Endothelial cell of umbilical vein (primary cell): ENCODE measurements at regions not wholly inside any gene's neighbourhood (a gene's known extent, or its start where the extent isn't known, plus 50 kb on each side); places are given as distances from the start of the nearest gene placed in this dataset.

Experiments used
- BruUV-seq: library from RNA; stranded (reverse); fragments of 400-500 nt; replicated peaks from 2 replicates; lab custom pipeline; 2021; lab: Mats Ljungman, UMichigan
- CTCF ChIA-PET: fragments of 300-600, 350-600 bp; sonication (Branson Sonifier 250); formaldehyde crosslinking; loops from one replicate; lab custom pipeline; 2021; ENCODE audit warnings: antibody characterized with exemption, inconsistent platforms; lab: Charles Lee
- POLR2A ChIA-PET: fragments of 300-600, 350-600 bp; sonication (Branson Sonifier 250); formaldehyde crosslinking; loops from one replicate; lab custom pipeline; 2021; ENCODE audit warnings: antibody characterized with exemption, inconsistent platforms; lab: Charles Lee
- DNase-seq: peaks from one replicate; pipeline ENCODE4 v3.0.0-alpha.2; 2011; ENCODE audit warnings: low read depth, low spot score
- FAIRE-seq: peaks from 2 replicates; lab custom pipeline; 2011; peaks lifted over from hg19 to GRCh38; lab: Jason Lieb, UNC
- H2AFZ ChIP-seq: 2 replicates; pipeline ENCODE4 v1.6.0; 2012; ENCODE audit warnings: low read depth, low read length, control low read depth, inconsistent platforms
- H3K27ac ChIP-seq: 2 replicates; pipeline ENCODE4 v1.5.1; 2011; ENCODE audit warnings: low read depth, mild to moderate bottlenecking, control low read depth, low read length, moderate library complexity; ENCODE audit not compliant: insufficient read depth
- H3K27me3 ChIP-seq, 2 experiments: 2 replicates each; pipeline versions ENCODE4 v1.6.0 to v1.6.1; 2011; ENCODE audit warnings: low read length in 2 of 2, mixed read lengths in 1 of 2; ENCODE audit not compliant: control insufficient read depth in 2 of 2, insufficient read depth in 2 of 2
- H3K36me3 ChIP-seq, 2 experiments: 2 replicates in 1 of 2; 3 replicates in 1 of 2; pipeline ENCODE4 v1.5.1; 2011; ENCODE audit warnings: low read length in 2 of 2, mild to moderate bottlenecking in 1 of 2, moderate library complexity in 1 of 2; ENCODE audit not compliant: control insufficient read depth in 2 of 2, insufficient read depth in 2 of 2; ENCODE audit errors: extremely low read depth in 1 of 2
- H3K4me1 ChIP-seq: 3 replicates; pipeline ENCODE4 v1.5.1; 2011; ENCODE audit warnings: mild to moderate bottlenecking, low read length; ENCODE audit not compliant: control insufficient read depth, insufficient read depth; ENCODE audit errors: extremely low read depth
- H3K4me2 ChIP-seq: 2 replicates; pipeline ENCODE4 v1.6.1; 2011; ENCODE audit warnings: low read length, control low read depth, mixed read lengths; ENCODE audit not compliant: insufficient read depth
- H3K4me3 ChIP-seq, 3 experiments: fragments of 200-600 bp in 1 of 3; sonication (generic), shearing (Covaris generic) in 1 of 3; replicated peaks in 1 of 3; 2 replicates each; pipeline ENCODE4 v1.5.1; 2011 to 2016; ENCODE audit warnings: control low read depth in 3 of 3, low read length in 3 of 3, mild to moderate bottlenecking in 2 of 3, inconsistent platforms in 1 of 3, low read depth in 1 of 3, moderate library complexity in 1 of 3; ENCODE audit not compliant: insufficient read depth in 1 of 3
- H3K79me2 ChIP-seq: 2 replicates; pipeline ENCODE4 v1.6.0; 2012; ENCODE audit warnings: low read length, inconsistent platforms; ENCODE audit not compliant: control insufficient read depth, insufficient read depth
- H3K9ac ChIP-seq: replicated peaks from 2 replicates; pipeline ENCODE3; 2011; ENCODE audit warnings: low read length, control low read depth; ENCODE audit not compliant: insufficient read depth; ENCODE audit errors: extremely low read depth
- H3K9me1 ChIP-seq: replicated peaks from 3 replicates; pipeline ENCODE4 v1.6.0; 2011; ENCODE audit warnings: mild to moderate bottlenecking, low read length; ENCODE audit not compliant: control insufficient read depth, insufficient read depth; ENCODE audit errors: extremely low read depth
- H3K9me3 ChIP-seq: replicated peaks from 2 replicates; pipeline ENCODE4 v1.5.1; 2012; ENCODE audit warnings: low read length, inconsistent platforms; ENCODE audit not compliant: control insufficient read depth, insufficient read depth
- H4K20me1 ChIP-seq: replicated peaks from 2 replicates; pipeline ENCODE3; 2011; ENCODE audit warnings: mild to moderate bottlenecking, low read length; ENCODE audit not compliant: control insufficient read depth, insufficient read depth; ENCODE audit errors: extremely low read depth
- CTCF ChIP-seq, 2 donors: IDR thresholded peaks; 1 replicate in 1 of 2; 2 replicates in 1 of 2; pipeline ENCODE4 v1.5.1; 2011; ENCODE audit warnings: low read length in 2 of 2, mild to moderate bottlenecking in 2 of 2, moderate library complexity in 2 of 2, control low read depth in 1 of 2, inconsistent platforms in 1 of 2, low read depth in 1 of 2; ENCODE audit not compliant: insufficient read depth in 1 of 2; ENCODE audit errors: extremely low read depth in 1 of 2
- EZH2 ChIP-seq: IDR thresholded peaks from 2 replicates; pipeline ENCODE4 v1.6.1; 2012; ENCODE audit warnings: borderline replicate concordance, low read depth, mild to moderate bottlenecking, moderate library complexity, low read length, inconsistent platforms; ENCODE audit not compliant: severe bottlenecking
- FOS ChIP-seq: IDR thresholded peaks from 2 replicates; pipeline ENCODE4 v1.6.1; 2011; ENCODE audit warnings: mild to moderate bottlenecking, low read length, moderate library complexity, borderline replicate concordance; ENCODE audit not compliant: insufficient read depth
- GATA2 ChIP-seq: IDR thresholded peaks from 2 replicates; pipeline ENCODE4 v1.7.0; 2011; ENCODE audit warnings: low read depth, mild to moderate bottlenecking, moderate library complexity, mixed read lengths, low read length; ENCODE audit not compliant: insufficient read length, insufficient read depth
- JUN ChIP-seq: IDR thresholded peaks from 2 replicates; pipeline ENCODE4 v1.6.1; 2011; ENCODE audit warnings: borderline replicate concordance, low read depth; ENCODE audit not compliant: insufficient read length, insufficient read depth
- MAX ChIP-seq: IDR thresholded peaks from 2 replicates; pipeline ENCODE4 v1.6.1; 2011; ENCODE audit not compliant: insufficient read depth, insufficient read length
- MYC ChIP-seq: IDR thresholded peaks from one replicate; pipeline ENCODE4 v1.6.1; 2011; ENCODE audit warnings: mild to moderate bottlenecking, low read depth, low read length
- POLR2A ChIP-seq: IDR thresholded peaks from 2 replicates; pipeline ENCODE4 v1.6.1; 2012; ENCODE audit warnings: low read depth, mild to moderate bottlenecking, control low read depth, low read length
- POLR2AphosphoS5 ChIP-seq: IDR thresholded peaks from 2 replicates; pipeline ENCODE4 v1.6.1; 2012; ENCODE audit warnings: low read depth, mild to moderate bottlenecking, control low read depth, low read length, moderate library complexity; ENCODE audit not compliant: insufficient read depth
- dilution Hi-C: fragments of 300-500 bp; cut with MboI; formaldehyde crosslinking; loops from one replicate; pipeline ENCODE4 v1.15.0; 2019; ENCODE audit warnings: low sequenced_read_pairs; ENCODE audit not compliant: extremely low pct_ligation_motif_present
- intact Hi-C: fragments of 100-400 bp; cut with micrococcal nuclease; formaldehyde crosslinking; loops from one replicate; pipeline ENCODE4 v1.10.0; 2022

- no peaks in the 10 kb centered on the region for H3K4me1 ChIP-seq
- H3K4me2 ChIP-seq = no peak overlapping the region
- dilution Hi-C loops (no loop called here), intact Hi-C loops (no loop called here)
- H3K36me3 ChIP-seq = no peaks in the 10 kb centered on the region
- H3K27ac ChIP-seq = no peak overlapping the region
- no peak overlapping the region for H2AFZ ChIP-seq
- H3K9me3 ChIP-seq = peaks cover 2% of the 10 kb centered on the region
- ChIA-PET CTCF (no interaction called here), POLR2A (no interaction called here)
- no peak overlapping the region for H3K9ac ChIP-seq
- no peaks in the 10 kb centered on the region for H3K79me2 ChIP-seq
- H3K9me1 ChIP-seq = no peaks in the 10 kb centered on the region
- H3K27me3 ChIP-seq = no peaks in the 10 kb centered on the region
- no peaks in the 10 kb centered on the region for H4K20me1 ChIP-seq
- DNase-seq (no peak), FAIRE-seq (no peak)
- TF ChIP-seq MYC (no peak), CTCF (IDR thresholded peaks at IDR 0.05; ENCODE audit: extremely low read depth in 1 of 2, insufficient read depth in 1 of 2, low read depth in 1 of 2, low read length in 2 of 2) (no peak), EZH2 (no peak), POLR2A (no peak), GATA2 (no peak)
- BruUV-seq = no TSS peak
- H3K4me3 ChIP-seq = no peak overlapping the region
These were observed 484.6 kb downstream of the TSHZ3 start for GRCh38 chr19:30864391-30865215.

- Histone ChIP-seq H3K36me3 (no peaks in the 10 kb centered on the region), H3K27me3 (no peaks in the 10 kb centered on the region), H3K9ac (no peak overlapping the region), H2AFZ (no peak overlapping the region), H3K9me1 (no peaks in the 10 kb centered on the region), H3K4me3 (no peak overlapping the region), H3K79me2 (no peaks in the 10 kb centered on the region), H3K4me2 (no peak overlapping the region), H3K4me1 (no peaks in the 10 kb centered on the region), H4K20me1 (no peaks in the 10 kb centered on the region), H3K9me3 (no peaks in the 10 kb centered on the region), H3K27ac (no peak overlapping the region)
- no TSS peak for BruUV-seq
- TF ChIP-seq CTCF (IDR thresholded peaks at IDR 0.05; ENCODE audit: extremely low read depth in 1 of 2, insufficient read depth in 1 of 2, low read depth in 1 of 2, low read length in 2 of 2) = no peak
- TF ChIP-seq EZH2 = no peak
- no peak for TF ChIP-seq FOS
- TF ChIP-seq JUN = no peak
- no peak for TF ChIP-seq POLR2AphosphoS5
- TF ChIP-seq GATA2 = no peak
- TF ChIP-seq MAX = no peak
- no peak for TF ChIP-seq POLR2A
- TF ChIP-seq MYC = no peak
- DNase-seq (no peak), FAIRE-seq (no peak)
- ChIA-PET CTCF (no interaction called here), POLR2A (no interaction called here)
- dilution Hi-C loops (no loop called here), intact Hi-C loops (no loop called here)
These were observed 486.4 kb downstream of the TSHZ3 start for GRCh38 chr19:30862876-30863275.
